Endometrium (tissue), 2 donors: ENCODE measurements at regions not wholly inside any gene's neighbourhood (a gene's known extent, or its start where the extent isn't known, plus 50 kb on each side); places are given as distances from the start of the nearest gene placed in this dataset.
"Not testable (repeated sequence)": the region's sequence is repeated elsewhere in the genome, so short reads cannot be mapped to it uniquely, and the experiment has no call there.

Experiments
- FAIRE-seq: peaks from 2 replicates; lab custom pipeline; 2012; peaks lifted over from hg19 to GRCh38; lab: Jason Lieb, UNC
- donor health status: control.
- donor health status: control.

- no peak for FAIRE-seq
Measured at GRCh38 chr6:147977851-147978465, 364.7 kb upstream of the SASH1 start.

- FAIRE-seq, result no peak
Measured at GRCh38 chr6:147979966-147980365, 362.7 kb upstream of the SASH1 start.

GRCh38 chr6:147983581-147984366 lies 358.9 kb upstream of the SASH1 start:
- FAIRE-seq, result no peak

GRCh38 chr6:147986846-147987245 lies 355.8 kb upstream of the SASH1 start:
- FAIRE-seq, result no peak

GRCh38 chr6:147990159-147990558 lies 352.5 kb upstream of the SASH1 start:
- FAIRE-seq, result no peak

GRCh38 chr6:147991961-147992360 lies 350.7 kb upstream of the SASH1 start:
- FAIRE-seq, result no peak

GRCh38 chr6:147999001-147999540 lies 343.6 kb upstream of the SASH1 start:
- FAIRE-seq, result no peak

GRCh38 chr6:148001844-148002642 lies 340.6 kb upstream of the SASH1 start:
- FAIRE-seq, result no peak

GRCh38 chr6:148004651-148005050 lies 338.0 kb upstream of the SASH1 start:
- FAIRE-seq, result no peak

GRCh38 chr6:148005806-148006205 lies 336.8 kb upstream of the SASH1 start:
- no peak for FAIRE-seq

GRCh38 chr6:148010516-148010915 lies 332.1 kb upstream of the SASH1 start:
- not testable (repeated sequence) for FAIRE-seq

- FAIRE-seq, result no peak
Measured at GRCh38 chr6:148016013-148016412, 326.6 kb upstream of the SASH1 start.

GRCh38 chr6:148021165-148021564 lies 321.5 kb upstream of the SASH1 start:
- no peak for FAIRE-seq

GRCh38 chr6:148021699-148022098 lies 320.9 kb upstream of the SASH1 start:
- no peak for FAIRE-seq

GRCh38 chr6:148022279-148022678 lies 320.4 kb upstream of the SASH1 start:
- FAIRE-seq, result not testable (repeated sequence)

GRCh38 chr6:148027201-148027600 lies 315.4 kb upstream of the SASH1 start:
- FAIRE-seq, result no peak

- FAIRE-seq, result no peak
Measured at GRCh38 chr6:148035806-148036390, 306.7 kb upstream of the SASH1 start.

GRCh38 chr6:148037496-148037895 lies 305.1 kb upstream of the SASH1 start:
- FAIRE-seq, result no peak

- no peak for FAIRE-seq
Measured at GRCh38 chr6:148041546-148041945, 301.1 kb upstream of the SASH1 start.

- no peak for FAIRE-seq
Measured at GRCh38 chr6:148042536-148042935, 300.1 kb upstream of the SASH1 start.

GRCh38 chr6:148044261-148044751 lies 298.3 kb upstream of the SASH1 start:
- FAIRE-seq, result peak; percentile 77

- FAIRE-seq, result no peak
Measured at GRCh38 chr6:148044921-148045320, 297.7 kb upstream of the SASH1 start.
